ENCODE measurements at regions not wholly inside any gene's neighbourhood (a gene's known extent, or its start where the extent isn't known, plus 50 kb on each side); places are given as distances from the start of the nearest gene placed in this dataset.

GRCh38 chr5:163832155-163832554 lies 326.7 kb downstream of the MAT2B start:
- ATAC-seq = no peak
- 26% methylated on average over 3 of the region's 4 CpGs for WGBS (ENCODE audit: insufficient coverage, insufficient replicate concordance, low lambda C conversion rate, missing lambda C conversion rate)
- Histone ChIP-seq H3K4me2 (ENCODE audit: control insufficient read depth, insufficient read depth) (no peak overlapping the region), H4K20me1 (ENCODE audit: control insufficient read depth, insufficient read depth) (no peaks in the 10 kb centered on the region), H3K27ac (ENCODE audit: control insufficient read depth, insufficient read depth) (no peak overlapping the region), H3K9me3 (replicated peaks; ENCODE audit: control insufficient read depth, insufficient read depth, low read length) (no peaks in the 10 kb centered on the region), H3K36me3 (ENCODE audit: control insufficient read depth in 2 of 2, insufficient read depth in 2 of 2, low read length in 1 of 2) (no peaks in the 10 kb centered on the region), H3K4me3 (no peak overlapping the region), H3K79me2 (ENCODE audit: control insufficient read depth, insufficient read depth, low read length) (no peaks in the 10 kb centered on the region), H3K4me1 (ENCODE audit: control insufficient read depth, insufficient read depth, low read length) (no peaks in the 10 kb centered on the region), H3K9ac (ENCODE audit: control insufficient read depth, insufficient read depth, low read length) (no peak overlapping the region), H2AFZ (ENCODE audit: control insufficient read depth, low read depth, low read length) (no peak overlapping the region), H3K27me3 (replicated peaks in 1 of 2; ENCODE audit: control insufficient read depth in 2 of 2, insufficient read depth in 2 of 2, low read length in 1 of 2) (no peaks in the 10 kb centered on the region; a peak in 1 of 4 replicates)
- intact Hi-C loops (cut with micrococcal nuclease; ENCODE audit: unreplicated experiment) = no loop called here
- ChIA-PET CTCF (interaction anchor here (1.0 kb wide), 1 partner anchor 13 kb away, joined by 3 read pairs; no protein-coding TSS in a partner anchor), POLR2A (no interaction called here), SMC1A (ENCODE audit: uncharacterized antibody, unreplicated experiment) (interaction anchor here (1.0 kb wide), 1 partner anchor 9 kb away, joined by 3 read pairs; no protein-coding TSS in a partner anchor), RAD21 (ENCODE audit: unreplicated experiment) (no interaction called here)
- TF ChIP-seq ZNF207 (IDR thresholded peaks at IDR 0.05; ENCODE audit: borderline replicate concordance) = no peak
- no peak for TF ChIP-seq RELA (IDR thresholded peaks at IDR 0.05; ENCODE audit: borderline replicate concordance, partially characterized antibody)
- no peak for TF ChIP-seq FOS (IDR thresholded peaks at IDR 0.05; ENCODE audit: borderline replicate concordance, extremely low read depth, insufficient read length)
- no peak for TF ChIP-seq ZNF384 (IDR thresholded peaks at IDR 0.05; ENCODE audit: borderline replicate concordance, low read depth, low read length)
- no peak for TF ChIP-seq RAD51 (IDR thresholded peaks at IDR 0.05)
- no peak for TF ChIP-seq NFIC (IDR thresholded peaks at IDR 0.05; ENCODE audit: low read depth, low read length)
- TF ChIP-seq NKRF (conservative IDR thresholded peaks at IDR 0.05) = no peak
- TF ChIP-seq CBX3 (IDR thresholded peaks at IDR 0.05; ENCODE audit: borderline replicate concordance, low read depth) = no peak
- no peak for TF ChIP-seq SMAD1 (IDR thresholded peaks at IDR 0.05; ENCODE audit: low read depth, partially characterized antibody)
- TF ChIP-seq MTA2 (IDR thresholded peaks at IDR 0.05; ENCODE audit: low read depth) = no peak
- TF ChIP-seq, protein P1, sequence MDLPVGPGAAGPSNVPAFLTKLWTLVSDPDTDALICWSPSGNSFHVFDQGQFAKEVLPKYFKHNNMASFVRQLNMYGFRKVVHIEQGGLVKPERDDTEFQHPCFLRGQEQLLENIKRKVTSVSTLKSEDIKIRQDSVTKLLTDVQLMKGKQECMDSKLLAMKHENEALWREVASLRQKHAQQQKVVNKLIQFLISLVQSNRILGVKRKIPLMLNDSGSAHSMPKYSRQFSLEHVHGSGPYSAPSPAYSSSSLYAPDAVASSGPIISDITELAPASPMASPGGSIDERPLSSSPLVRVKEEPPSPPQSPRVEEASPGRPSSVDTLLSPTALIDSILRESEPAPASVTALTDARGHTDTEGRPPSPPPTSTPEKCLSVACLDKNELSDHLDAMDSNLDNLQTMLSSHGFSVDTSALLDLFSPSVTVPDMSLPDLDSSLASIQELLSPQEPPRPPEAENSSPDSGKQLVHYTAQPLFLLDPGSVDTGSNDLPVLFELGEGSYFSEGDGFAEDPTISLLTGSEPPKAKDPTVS (IDR thresholded peaks at IDR 0.05; ENCODE audit: low read depth, low read length) = no peak
- TF ChIP-seq ZSCAN29 (IDR thresholded peaks at IDR 0.05) = no peak
- TF ChIP-seq LARP7 (IDR thresholded peaks at IDR 0.05) = no peak
- TF ChIP-seq ZNF622 (IDR thresholded peaks at IDR 0.05) = no peak
- TF ChIP-seq, protein P2, sequence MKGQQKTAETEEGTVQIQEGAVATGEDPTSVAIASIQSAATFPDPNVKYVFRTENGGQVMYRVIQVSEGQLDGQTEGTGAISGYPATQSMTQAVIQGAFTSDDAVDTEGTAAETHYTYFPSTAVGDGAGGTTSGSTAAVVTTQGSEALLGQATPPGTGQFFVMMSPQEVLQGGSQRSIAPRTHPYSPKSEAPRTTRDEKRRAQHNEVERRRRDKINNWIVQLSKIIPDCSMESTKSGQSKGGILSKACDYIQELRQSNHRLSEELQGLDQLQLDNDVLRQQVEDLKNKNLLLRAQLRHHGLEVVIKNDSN (IDR thresholded peaks at IDR 0.05; ENCODE audit: borderline replicate concordance, extremely low read length, insufficient read depth, low read depth, low read length) = no peak
- TF ChIP-seq CBX5 (IDR thresholded peaks at IDR 0.05; ENCODE audit: low read depth) = no peak
- no peak for TF ChIP-seq TCF7 (IDR thresholded peaks at IDR 0.05; ENCODE audit: borderline replicate concordance)
- no TSS peak for BruUV-seq (replicated peaks)
- no peak for FAIRE-seq
- DNase-seq (ENCODE audit: low read depth, low spot score) = no peak
- in situ Hi-C loops (cut with MboI) = no loop called here

All from GM12878 (cell line).